ENCODE measurements at regions not wholly inside any gene's neighbourhood (a gene's known extent, or its start where the extent isn't known, plus 50 kb on each side); places are given as distances from the start of the nearest gene placed in this dataset.

DNA sequence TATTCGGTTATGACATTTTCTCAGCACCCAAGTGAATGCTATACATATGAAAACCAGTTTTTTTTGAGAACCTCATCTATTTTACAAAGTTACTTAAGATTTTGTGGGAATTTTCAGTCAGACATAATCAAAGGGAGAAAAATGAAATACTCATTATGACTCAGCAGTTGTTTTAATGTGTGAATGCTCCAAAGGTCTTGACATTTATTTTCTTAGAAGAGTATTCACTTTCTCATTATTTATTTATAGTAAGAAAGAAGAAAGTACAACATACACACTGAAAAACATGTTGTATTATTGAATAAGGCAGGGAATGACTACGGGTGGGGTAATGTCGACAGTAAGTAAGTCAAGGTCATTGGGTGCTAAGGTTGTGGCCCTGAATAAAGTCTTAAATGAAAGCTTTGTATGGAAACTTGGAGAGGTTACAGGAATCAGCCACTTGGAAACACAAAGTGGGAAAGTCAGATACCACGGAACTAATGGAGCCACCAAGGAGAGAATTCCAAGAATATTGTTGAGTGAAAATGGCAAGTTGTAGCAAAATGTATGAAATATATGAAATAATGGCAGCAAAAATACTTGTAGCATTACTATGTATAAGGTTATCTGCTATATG, 844.5 kb downstream of the TBL1XR1 start:
- no peak for DNase-seq (ENCODE audit: low spot score)
- in situ Hi-C loops (cut with MboI; ENCODE audit: low pct_unique_long_range_greater_than_20kb, low sequenced_read_pairs, unreplicated experiment) = no loop called here
- TF ChIP-seq, protein P1, sequence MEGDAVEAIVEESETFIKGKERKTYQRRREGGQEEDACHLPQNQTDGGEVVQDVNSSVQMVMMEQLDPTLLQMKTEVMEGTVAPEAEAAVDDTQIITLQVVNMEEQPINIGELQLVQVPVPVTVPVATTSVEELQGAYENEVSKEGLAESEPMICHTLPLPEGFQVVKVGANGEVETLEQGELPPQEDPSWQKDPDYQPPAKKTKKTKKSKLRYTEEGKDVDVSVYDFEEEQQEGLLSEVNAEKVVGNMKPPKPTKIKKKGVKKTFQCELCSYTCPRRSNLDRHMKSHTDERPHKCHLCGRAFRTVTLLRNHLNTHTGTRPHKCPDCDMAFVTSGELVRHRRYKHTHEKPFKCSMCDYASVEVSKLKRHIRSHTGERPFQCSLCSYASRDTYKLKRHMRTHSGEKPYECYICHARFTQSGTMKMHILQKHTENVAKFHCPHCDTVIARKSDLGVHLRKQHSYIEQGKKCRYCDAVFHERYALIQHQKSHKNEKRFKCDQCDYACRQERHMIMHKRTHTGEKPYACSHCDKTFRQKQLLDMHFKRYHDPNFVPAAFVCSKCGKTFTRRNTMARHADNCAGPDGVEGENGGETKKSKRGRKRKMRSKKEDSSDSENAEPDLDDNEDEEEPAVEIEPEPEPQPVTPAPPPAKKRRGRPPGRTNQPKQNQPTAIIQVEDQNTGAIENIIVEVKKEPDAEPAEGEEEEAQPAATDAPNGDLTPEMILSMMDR (IDR thresholded peaks at IDR 0.05; ENCODE audit: extremely low read depth, insufficient read depth, missing control alignments) = no peak

DNA sequence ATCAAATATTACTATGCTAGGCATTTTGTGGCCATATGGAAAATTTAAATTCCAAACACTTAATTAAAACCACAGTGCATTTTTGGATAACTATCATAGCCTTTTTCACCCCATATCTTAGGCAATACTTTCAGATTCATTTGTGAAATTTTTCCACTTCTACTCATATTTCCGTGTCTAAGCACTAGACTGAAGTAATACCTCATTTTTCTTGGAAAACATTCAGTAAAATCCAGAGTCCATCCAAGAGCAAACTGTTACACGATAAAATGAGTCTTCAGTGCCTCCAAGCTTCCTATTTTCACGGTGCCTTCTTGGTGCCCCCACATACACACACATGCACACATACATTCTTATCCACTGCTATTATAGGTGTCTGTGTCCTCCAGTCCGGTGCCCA, 845.9 kb downstream of the TBL1XR1 start:
- in situ Hi-C loops (cut with MboI; ENCODE audit: low pct_unique_long_range_greater_than_20kb, low sequenced_read_pairs, unreplicated experiment) = no loop called here
- no peak for DNase-seq (ENCODE audit: low spot score)
- TF ChIP-seq, protein P1 (IDR thresholded peaks at IDR 0.05; ENCODE audit: extremely low read depth, insufficient read depth, missing control alignments) = no peak

DNA sequence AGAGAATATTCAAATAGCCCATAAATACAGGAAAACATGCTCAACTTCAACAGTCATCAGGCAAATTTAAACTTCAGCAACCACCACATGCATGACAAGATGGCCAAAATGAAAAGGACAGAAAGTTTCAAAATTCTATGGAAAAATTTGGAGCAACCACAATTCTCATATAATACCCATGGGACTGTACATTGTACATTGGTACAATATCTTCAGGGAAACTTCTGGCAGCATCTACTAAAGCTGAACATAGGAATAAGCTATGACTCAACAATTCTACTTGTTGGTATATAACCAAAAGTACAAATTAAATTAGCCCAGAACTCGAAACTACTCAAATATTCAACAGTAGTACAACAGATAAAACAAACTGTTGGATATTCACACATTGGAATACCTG, 847.6 kb downstream of the TBL1XR1 start:
- TF ChIP-seq, protein P1 (IDR thresholded peaks at IDR 0.05; ENCODE audit: extremely low read depth, insufficient read depth, missing control alignments) = no peak
- DNase-seq (ENCODE audit: low spot score) = no peak
- in situ Hi-C loops (cut with MboI; ENCODE audit: low pct_unique_long_range_greater_than_20kb, low sequenced_read_pairs, unreplicated experiment) = no loop called here

DNA sequence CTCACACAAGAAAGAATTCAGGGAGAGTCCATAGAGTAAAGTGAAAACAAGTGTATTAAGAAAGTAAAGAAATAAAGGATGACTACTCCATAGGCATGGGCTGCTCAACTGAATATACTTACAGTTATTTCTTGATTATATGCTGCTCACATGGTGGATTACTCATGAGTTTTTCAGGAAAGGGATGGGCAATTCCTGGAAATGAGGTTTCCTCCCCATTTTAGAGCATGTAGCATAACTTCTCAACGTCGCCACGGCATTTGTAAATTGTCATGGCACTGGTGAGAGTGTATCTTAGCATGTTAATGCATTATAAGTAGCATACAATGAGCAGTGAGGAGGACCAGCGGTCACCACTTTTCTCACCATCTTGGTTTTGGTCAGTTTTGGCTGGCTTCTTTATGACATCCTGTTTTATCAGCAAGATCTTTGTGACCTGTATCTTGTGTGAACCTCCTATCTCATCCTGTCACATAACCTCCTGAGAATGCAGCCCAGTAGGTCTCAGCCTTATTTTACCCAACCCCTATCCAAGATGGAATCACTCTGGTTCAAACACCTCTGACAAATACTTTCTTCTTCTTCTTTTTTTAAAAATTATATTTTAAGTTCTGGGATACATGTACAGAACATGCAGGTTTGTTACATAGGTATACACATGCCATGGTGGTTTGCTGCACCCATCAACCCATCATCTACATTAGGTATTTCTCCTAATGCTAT, 849.7 kb downstream of the TBL1XR1 start:
- in situ Hi-C loops (cut with MboI; ENCODE audit: low pct_unique_long_range_greater_than_20kb, low sequenced_read_pairs, unreplicated experiment) = no loop called here
- no peak for DNase-seq (ENCODE audit: low spot score)
- TF ChIP-seq, protein P1 (IDR thresholded peaks at IDR 0.05; ENCODE audit: extremely low read depth, insufficient read depth, missing control alignments) = no peak

DNA sequence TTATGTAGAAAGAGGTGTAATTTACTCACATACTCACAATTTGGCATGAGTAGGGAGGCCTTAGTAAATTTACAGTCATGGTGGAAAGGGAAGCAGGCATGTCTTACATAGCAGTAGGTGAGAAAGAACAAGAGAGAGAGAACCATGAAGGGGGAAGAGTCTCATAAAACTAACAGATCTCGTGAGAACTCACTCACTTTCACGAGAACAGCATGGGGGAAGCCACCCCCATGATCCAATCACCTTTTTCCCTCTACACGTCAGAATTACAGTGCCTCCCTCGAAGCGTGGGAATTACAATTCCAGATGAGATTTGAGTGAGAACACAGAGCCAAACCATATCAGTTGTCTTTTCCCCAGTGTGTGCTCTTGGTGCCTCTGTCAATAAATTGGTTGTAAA, 855.3 kb downstream of the TBL1XR1 start:
- no peak for DNase-seq (ENCODE audit: low spot score)
- TF ChIP-seq, protein P1 (IDR thresholded peaks at IDR 0.05; ENCODE audit: extremely low read depth, insufficient read depth, missing control alignments) = no peak
- in situ Hi-C loops (cut with MboI; ENCODE audit: low pct_unique_long_range_greater_than_20kb, low sequenced_read_pairs, unreplicated experiment) = no loop called here

DNA sequence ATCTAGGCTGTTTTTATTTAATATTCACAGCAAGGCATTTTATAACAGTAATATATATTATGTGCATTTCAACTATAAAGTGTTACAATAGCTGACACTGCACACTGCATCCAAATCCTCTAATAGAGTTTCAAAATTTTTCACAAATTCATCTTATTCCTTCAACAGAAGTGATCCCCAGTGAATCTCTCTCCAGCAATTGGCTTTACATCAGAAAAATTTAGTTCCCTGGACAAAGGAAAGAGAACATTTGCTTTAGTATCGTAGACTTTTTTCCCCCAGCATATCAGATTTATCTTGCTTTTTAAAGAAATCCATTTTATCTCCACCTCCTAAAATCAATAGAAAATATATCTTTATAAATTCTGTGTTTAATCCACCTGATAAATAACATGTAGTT, 868.6 kb downstream of the TBL1XR1 start:
- no peak for DNase-seq (ENCODE audit: low spot score)
- TF ChIP-seq, protein P1 (IDR thresholded peaks at IDR 0.05; ENCODE audit: extremely low read depth, insufficient read depth, missing control alignments) = no peak
- in situ Hi-C loops (cut with MboI; ENCODE audit: low pct_unique_long_range_greater_than_20kb, low sequenced_read_pairs, unreplicated experiment) = no loop called here

All from GM13977 (cell line).